Fibroblast of villous mesenchyme (primary cell): ENCODE measurements at regions not wholly inside any gene's neighbourhood (a gene's known extent, or its start where the extent isn't known, plus 50 kb on each side); places are given as distances from the start of the nearest gene placed in this dataset.

Experiments used
- DNase-seq: peaks from one replicate; pipeline ENCODE4 v3.0.0-alpha.2; 2010; ENCODE audit warnings: low read depth
- H3K4me3 ChIP-seq: 2 replicates; pipeline ENCODE4 v1.5.1; 2011; ENCODE audit warnings: low read depth, mild to moderate bottlenecking, low read length
- TF ChIP-seq, protein P1 (sequence below): IDR thresholded peaks from 2 replicates; pipeline ENCODE4 v1.5.1; 2012; ENCODE audit warnings: low read depth, mild to moderate bottlenecking, low read length; ENCODE audit not compliant: insufficient read depth

DNA sequence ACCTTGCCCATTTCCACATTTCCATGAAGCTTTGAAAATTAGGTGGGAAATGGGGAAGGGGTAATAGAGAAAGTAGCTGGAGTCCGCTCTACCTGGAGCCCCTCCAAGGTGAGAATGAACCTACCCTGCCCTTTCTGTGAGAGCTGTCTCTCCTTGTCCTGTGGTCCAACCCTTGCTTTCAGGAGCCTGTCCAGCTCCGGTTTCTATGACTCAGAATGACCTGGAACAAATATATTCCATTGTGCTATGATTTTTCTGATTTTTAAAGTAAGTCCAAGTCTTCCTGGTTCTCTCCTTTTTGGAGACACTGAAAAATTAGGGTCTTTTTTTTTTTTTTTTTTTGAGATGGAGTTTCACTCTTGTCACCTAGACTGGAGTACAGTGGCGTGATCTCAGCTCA, 89.1 kb upstream of the VASH1 start:
- H3K4me3 ChIP-seq, result no peak overlapping the region
- no peak for DNase-seq
- TF ChIP-seq, protein P1, sequence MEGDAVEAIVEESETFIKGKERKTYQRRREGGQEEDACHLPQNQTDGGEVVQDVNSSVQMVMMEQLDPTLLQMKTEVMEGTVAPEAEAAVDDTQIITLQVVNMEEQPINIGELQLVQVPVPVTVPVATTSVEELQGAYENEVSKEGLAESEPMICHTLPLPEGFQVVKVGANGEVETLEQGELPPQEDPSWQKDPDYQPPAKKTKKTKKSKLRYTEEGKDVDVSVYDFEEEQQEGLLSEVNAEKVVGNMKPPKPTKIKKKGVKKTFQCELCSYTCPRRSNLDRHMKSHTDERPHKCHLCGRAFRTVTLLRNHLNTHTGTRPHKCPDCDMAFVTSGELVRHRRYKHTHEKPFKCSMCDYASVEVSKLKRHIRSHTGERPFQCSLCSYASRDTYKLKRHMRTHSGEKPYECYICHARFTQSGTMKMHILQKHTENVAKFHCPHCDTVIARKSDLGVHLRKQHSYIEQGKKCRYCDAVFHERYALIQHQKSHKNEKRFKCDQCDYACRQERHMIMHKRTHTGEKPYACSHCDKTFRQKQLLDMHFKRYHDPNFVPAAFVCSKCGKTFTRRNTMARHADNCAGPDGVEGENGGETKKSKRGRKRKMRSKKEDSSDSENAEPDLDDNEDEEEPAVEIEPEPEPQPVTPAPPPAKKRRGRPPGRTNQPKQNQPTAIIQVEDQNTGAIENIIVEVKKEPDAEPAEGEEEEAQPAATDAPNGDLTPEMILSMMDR, result no peak

DNA sequence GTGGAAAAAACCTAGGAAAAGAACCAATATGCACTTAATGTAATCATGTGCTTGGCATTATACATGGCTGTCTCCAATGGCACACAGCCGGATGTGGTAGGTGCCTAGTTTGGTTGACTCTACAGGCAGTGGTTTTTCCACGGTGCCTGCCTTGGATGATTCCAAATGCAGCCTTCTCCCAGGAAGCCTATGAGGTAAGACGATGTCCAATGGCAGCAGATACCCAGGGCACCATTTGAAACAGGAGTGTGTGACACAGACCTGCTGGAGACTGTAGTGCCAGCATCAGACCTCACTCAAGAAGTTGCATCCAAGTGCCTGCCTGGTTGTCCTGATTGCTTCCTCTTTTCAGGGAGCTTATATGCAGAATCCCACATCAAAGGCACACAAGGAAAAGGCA, 88.0 kb upstream of the VASH1 start:
- TF ChIP-seq, protein P1, result no peak
- no peak for DNase-seq
- H3K4me3 ChIP-seq, result no peak overlapping the region

DNA sequence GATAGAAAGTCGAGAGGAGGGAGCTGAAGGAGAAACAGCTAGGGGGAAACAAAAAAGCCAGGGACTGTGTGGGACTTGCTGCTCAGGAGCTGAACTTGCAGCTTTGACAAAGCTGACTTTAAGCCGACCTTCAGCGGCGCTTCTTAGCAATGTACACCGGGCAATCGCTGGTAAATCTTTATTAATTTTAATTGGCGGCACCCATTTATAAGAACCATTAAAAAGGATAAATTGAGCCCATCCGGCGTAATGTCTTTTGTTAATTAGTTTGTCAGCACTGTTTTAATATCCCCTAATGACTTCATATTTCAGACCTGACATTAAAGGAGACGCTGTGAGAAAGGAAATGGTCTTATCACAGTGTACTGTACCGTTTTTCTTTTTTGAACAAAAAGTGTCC, 86.2 kb upstream of the VASH1 start:
- TF ChIP-seq, protein P1, result no peak
- no peak for DNase-seq
- H3K4me3 ChIP-seq, result no peak overlapping the region

DNA sequence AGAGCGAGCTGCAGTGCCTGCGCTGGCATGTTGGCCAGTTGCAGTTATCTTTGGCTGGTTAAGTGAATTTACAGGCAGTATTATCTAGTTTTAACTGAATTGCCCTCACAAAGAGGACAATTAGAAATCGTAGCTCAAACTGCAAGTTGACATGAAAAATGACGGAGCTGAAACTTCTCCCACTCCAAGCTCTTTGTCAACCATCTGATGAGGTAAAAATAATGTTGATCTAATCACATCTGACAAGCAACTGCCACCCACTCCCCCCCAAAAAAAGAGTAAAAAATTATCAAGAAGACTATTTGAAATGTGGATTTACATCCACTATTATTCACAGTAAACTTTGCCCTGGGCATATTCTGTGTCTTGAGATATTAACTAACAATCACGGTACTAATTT, 84.7 kb upstream of the VASH1 start:
- TF ChIP-seq, protein P1, result no peak
- H3K4me3 ChIP-seq, result no peak overlapping the region

DNA sequence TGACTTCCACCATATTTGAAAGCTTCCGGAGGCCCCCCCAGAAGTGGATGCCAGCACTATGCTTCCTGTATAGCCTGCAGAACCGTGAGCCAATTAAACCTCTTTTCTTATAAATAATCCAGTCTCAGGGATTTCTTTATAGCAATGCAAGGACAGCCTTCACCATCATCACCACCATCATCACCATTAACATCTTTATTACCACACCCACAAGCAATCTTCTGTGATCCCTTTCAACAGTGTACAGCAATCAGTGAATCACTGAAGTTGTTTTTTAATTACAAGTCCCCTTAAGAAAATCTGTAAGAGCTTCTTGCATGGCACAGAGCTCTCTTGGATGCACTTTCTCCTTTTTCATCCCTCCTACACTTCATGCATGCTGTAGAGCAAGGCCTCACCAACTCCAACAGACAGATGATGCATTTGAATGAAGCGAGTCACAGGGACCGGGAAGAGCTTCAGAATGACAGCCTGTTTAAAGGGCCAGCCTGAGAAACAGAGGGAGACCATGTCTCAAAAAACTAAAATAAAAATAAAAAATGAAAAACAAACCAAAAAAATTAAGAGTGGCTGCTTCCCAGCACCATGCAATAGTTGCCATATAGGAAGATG, 83.6 kb upstream of the VASH1 start:
- no peak overlapping the region for H3K4me3 ChIP-seq
- no peak for DNase-seq
- TF ChIP-seq, protein P1, result no peak

More for the DNA sequence above, 84.7 kb upstream of the VASH1 start:
- DNase-seq, result no peak

DNA sequence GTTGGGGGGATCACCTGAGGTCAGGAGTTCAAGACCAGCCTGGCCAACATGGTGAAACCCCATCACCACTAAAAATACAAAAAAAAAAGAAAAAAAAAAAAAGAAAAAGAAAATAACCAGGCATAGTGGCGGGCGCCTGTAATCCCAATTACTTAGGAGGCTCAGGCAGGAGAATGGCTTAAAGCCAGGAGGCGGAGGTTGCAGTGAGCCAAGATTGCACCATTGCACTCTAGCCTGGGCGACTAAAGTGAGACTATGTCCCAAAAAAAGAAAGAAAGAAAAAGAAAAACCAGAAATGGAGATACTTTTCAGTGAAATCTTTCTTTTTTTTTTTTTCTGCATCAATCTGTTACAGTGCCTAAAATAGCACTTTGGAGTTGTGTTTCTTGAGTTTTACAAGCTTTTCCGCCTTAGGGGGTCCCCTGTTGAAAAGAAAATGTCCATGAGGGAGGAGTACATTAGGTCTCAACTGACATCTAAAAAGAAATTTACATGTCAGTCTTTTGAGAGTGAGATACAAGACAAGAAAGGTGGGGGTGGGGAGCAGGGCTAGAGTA, 82.9 kb upstream of the VASH1 start:
- no peak overlapping the region for H3K4me3 ChIP-seq
- no peak for DNase-seq
- TF ChIP-seq, protein P1, result no peak

DNA sequence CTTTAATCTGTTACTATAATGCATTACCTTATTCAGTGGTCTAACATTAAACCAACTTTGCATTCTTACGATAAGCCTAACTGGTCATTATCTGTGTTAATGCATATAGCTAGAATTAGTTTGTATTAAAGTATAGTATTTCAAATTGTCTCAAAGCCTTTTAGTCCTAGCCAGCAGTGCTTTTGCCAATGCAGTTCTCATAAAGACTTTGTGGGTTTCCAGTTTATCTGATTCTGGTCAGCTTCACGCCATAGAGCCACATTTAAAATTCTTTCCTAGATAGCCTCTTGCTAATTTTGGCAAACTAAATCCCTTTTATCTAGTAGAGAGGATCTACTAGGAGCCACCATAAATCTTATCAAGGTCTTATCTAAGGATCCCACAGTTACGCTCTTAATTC, 78.9 kb upstream of the VASH1 start:
- no peak for DNase-seq
- no peak overlapping the region for H3K4me3 ChIP-seq
- TF ChIP-seq, protein P1, result no peak
